ENCODE measurements at regions not wholly inside any gene's neighbourhood (a gene's known extent, or its start where the extent isn't known, plus 50 kb on each side); places are given as distances from the start of the nearest gene placed in this dataset.

- TF ChIP-seq POLR2A (IDR thresholded peaks at IDR 0.05) (no peak), CTCF (IDR thresholded peaks at IDR 0.05) (no peak), POLR2AphosphoS5 (IDR thresholded peaks at IDR 0.05) (no peak), EP300 (IDR thresholded peaks at IDR 0.05) (no peak)
Observed at GRCh38 chr5:40030661-40031060, 605.9 kb upstream of the DAB2 start.
